Liver (tissue), 3 donors: ENCODE measurements at regions not wholly inside any gene's neighbourhood (a gene's known extent, or its start where the extent isn't known, plus 50 kb on each side); places are given as distances from the start of the nearest gene placed in this dataset.

ENCODE experiments used
- ATF3 ChIP-seq: IDR thresholded peaks from 2 replicates; pipeline ENCODE4 v1.6.1; 2016; ENCODE audit warnings: antibody characterized with exemption
- CTCF ChIP-seq: fragments of 150-350 bp; IDR thresholded peaks from 2 replicates; pipeline ENCODE4 v1.5.1; 2017; ENCODE audit warnings: improper control_type of control experiment, low read depth, low read length; ENCODE audit not compliant: missing input control
- HNF4G ChIP-seq: IDR thresholded peaks from 2 replicates; pipeline ENCODE4 v1.6.1; 2016; ENCODE audit warnings: antibody characterized with exemption
- MAX ChIP-seq: IDR thresholded peaks from 2 replicates; pipeline ENCODE4 v1.6.1; 2016; ENCODE audit warnings: antibody characterized with exemption
- NR2F2 ChIP-seq: IDR thresholded peaks from 2 replicates; pipeline ENCODE4 v1.6.1; 2016; ENCODE audit warnings: antibody characterized with exemption
- RAD21 ChIP-seq, 2 donors: IDR thresholded peaks; 2 replicates each; pipeline ENCODE4 v1.6.1; 2016; ENCODE audit warnings: antibody characterized with exemption in 2 of 2, mild to moderate bottlenecking in 2 of 2
- SP1 ChIP-seq: IDR thresholded peaks from 2 replicates; pipeline ENCODE4 v1.6.1; 2018; ENCODE audit warnings: antibody characterized with exemption, mild to moderate bottlenecking
- YY1 ChIP-seq: IDR thresholded peaks from 2 replicates; pipeline ENCODE4 v1.6.1; 2016; ENCODE audit warnings: antibody characterized with exemption, mild to moderate bottlenecking
- ZBTB33 ChIP-seq: IDR thresholded peaks from 2 replicates; pipeline ENCODE4 v1.6.1; 2016; ENCODE audit warnings: antibody characterized with exemption
- donor health status: healthy.
- donor health status: healthy.

GRCh38 chrY:13167698-13168097 lies 263.0 kb downstream of the DDX3Y start:
- TF ChIP-seq CTCF, result no peak
- no peak for TF ChIP-seq SP1
- TF ChIP-seq ATF3, result no peak
- no peak for TF ChIP-seq MAX
- no peak for TF ChIP-seq ZBTB33
- TF ChIP-seq NR2F2, result no peak
- no peak for TF ChIP-seq RAD21 (IDR thresholded peaks at IDR 0.05)
- no peak for TF ChIP-seq YY1
- no peak for TF ChIP-seq HNF4G
